SKM-1 (cell line): ENCODE measurements at regions not wholly inside any gene's neighbourhood (a gene's known extent, or its start where the extent isn't known, plus 50 kb on each side); places are given as distances from the start of the nearest gene placed in this dataset.
"Not testable (repeated sequence)": the region's sequence is repeated elsewhere in the genome, so short reads cannot be mapped to it uniquely, and the experiment has no call there.

Source experiments
- DNase-seq: peaks from one replicate; lab custom pipeline; 2025; ENCODE audit not compliant: unreplicated experiment; lab: John Stamatoyannopoulos, UW

GRCh38 chr4:57729775-57730570 is 619.8 kb upstream of the IGFBP7 start:
- DNase-seq, result not testable (repeated sequence)

- DNase-seq, result no peak
Observed at GRCh38 chr4:57726154-57726553, 616.0 kb upstream of the IGFBP7 start.

GRCh38 chr4:57719456-57719855 is 609.3 kb upstream of the IGFBP7 start:
- DNase-seq, result no peak

GRCh38 chr4:57714313-57714712 is 604.1 kb upstream of the IGFBP7 start:
- not testable (repeated sequence) for DNase-seq

GRCh38 chr4:57710053-57710452 is 599.9 kb upstream of the IGFBP7 start:
- DNase-seq, result no peak

- DNase-seq, result no peak
Observed at GRCh38 chr4:57691370-57691769, 581.2 kb upstream of the IGFBP7 start.

GRCh38 chr4:57689693-57690205 is 579.6 kb upstream of the IGFBP7 start:
- DNase-seq, result no peak

- DNase-seq, result no peak
Observed at GRCh38 chr4:57682275-57682674, 572.1 kb upstream of the IGFBP7 start.

- no peak for DNase-seq
Observed at GRCh38 chr4:57679969-57680368, 569.8 kb upstream of the IGFBP7 start.

- no peak for DNase-seq
Observed at GRCh38 chr4:57676394-57676793, 566.2 kb upstream of the IGFBP7 start.

GRCh38 chr4:57672846-57673433 is 562.8 kb upstream of the IGFBP7 start:
- DNase-seq, result no peak

- no peak for DNase-seq
Observed at GRCh38 chr4:57668621-57669020, 558.4 kb upstream of the IGFBP7 start.

GRCh38 chr4:57665806-57666205 is 555.6 kb upstream of the IGFBP7 start:
- DNase-seq, result no peak

GRCh38 chr4:57661517-57662090 is 551.4 kb upstream of the IGFBP7 start:
- DNase-seq, result no peak

GRCh38 chr4:57658673-57659072 is 548.5 kb upstream of the IGFBP7 start:
- DNase-seq, result no peak

GRCh38 chr4:57658188-57658587 is 548.0 kb upstream of the IGFBP7 start:
- no peak for DNase-seq

GRCh38 chr4:57655342-57655741 is 545.2 kb upstream of the IGFBP7 start:
- no peak for DNase-seq

- DNase-seq, result no peak
Observed at GRCh38 chr4:57652779-57653178, 542.6 kb upstream of the IGFBP7 start.

- no peak for DNase-seq
Observed at GRCh38 chr4:57640391-57641100, 530.4 kb upstream of the IGFBP7 start.

- no peak for DNase-seq
Observed at GRCh38 chr4:57639561-57640382, 529.6 kb upstream of the IGFBP7 start.

- no peak for DNase-seq
Observed at GRCh38 chr4:57635910-57636309, 525.7 kb upstream of the IGFBP7 start.
